ENCODE measurements at regions not wholly inside any gene's neighbourhood (a gene's known extent, or its start where the extent isn't known, plus 50 kb on each side); places are given as distances from the start of the nearest gene placed in this dataset.

DNA sequence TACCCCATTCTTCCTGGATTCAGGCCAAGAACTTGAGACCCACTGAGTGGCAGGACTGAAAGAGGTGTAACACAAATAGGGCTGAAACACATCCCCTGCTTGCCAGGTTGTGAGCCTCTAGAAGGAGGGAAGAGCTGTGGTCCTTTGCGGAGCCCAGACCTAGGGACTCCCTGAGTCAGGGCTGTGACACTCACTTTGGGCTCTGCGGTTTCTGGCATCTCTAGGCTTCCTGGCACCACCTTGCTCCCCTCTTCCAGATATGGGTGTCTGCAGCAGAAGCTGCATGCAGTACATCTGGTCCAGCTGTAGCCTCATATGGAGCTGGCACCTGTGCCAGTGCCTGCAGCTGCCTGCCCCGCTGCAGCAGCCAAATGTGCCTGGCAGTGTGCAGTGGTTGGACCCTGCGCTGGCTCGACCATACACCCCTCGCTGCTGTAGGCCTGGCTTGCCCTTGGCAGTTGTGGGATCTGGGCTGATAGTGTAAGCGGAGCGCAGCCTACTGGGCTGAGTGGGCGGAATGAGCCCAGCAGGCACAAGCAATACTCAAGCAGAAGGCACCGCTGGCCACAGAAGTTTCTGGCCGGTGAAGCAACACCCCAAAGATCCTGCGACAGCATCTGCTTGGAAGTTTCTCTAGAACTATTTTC lies 290.4 kb downstream of the SLITRK6 start:
- no peak for TF ChIP-seq TAF1 (IDR thresholded peaks at IDR 0.05; ENCODE audit: borderline replicate concordance, insufficient read depth, low read length)
- TF ChIP-seq, protein P1, sequence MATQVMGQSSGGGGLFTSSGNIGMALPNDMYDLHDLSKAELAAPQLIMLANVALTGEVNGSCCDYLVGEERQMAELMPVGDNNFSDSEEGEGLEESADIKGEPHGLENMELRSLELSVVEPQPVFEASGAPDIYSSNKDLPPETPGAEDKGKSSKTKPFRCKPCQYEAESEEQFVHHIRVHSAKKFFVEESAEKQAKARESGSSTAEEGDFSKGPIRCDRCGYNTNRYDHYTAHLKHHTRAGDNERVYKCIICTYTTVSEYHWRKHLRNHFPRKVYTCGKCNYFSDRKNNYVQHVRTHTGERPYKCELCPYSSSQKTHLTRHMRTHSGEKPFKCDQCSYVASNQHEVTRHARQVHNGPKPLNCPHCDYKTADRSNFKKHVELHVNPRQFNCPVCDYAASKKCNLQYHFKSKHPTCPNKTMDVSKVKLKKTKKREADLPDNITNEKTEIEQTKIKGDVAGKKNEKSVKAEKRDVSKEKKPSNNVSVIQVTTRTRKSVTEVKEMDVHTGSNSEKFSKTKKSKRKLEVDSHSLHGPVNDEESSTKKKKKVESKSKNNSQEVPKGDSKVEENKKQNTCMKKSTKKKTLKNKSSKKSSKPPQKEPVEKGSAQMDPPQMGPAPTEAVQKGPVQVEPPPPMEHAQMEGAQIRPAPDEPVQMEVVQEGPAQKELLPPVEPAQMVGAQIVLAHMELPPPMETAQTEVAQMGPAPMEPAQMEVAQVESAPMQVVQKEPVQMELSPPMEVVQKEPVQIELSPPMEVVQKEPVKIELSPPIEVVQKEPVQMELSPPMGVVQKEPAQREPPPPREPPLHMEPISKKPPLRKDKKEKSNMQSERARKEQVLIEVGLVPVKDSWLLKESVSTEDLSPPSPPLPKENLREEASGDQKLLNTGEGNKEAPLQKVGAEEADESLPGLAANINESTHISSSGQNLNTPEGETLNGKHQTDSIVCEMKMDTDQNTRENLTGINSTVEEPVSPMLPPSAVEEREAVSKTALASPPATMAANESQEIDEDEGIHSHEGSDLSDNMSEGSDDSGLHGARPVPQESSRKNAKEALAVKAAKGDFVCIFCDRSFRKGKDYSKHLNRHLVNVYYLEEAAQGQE (IDR thresholded peaks at IDR 0.05; ENCODE audit: insufficient read depth in 1 of 2, low read depth in 2 of 2, low read length in 2 of 2): no peak
